NOMO-1 treated with DMSO at 0.1 percent for 48 hours (cell line): ENCODE measurements at regions not wholly inside any gene's neighbourhood (a gene's known extent, or its start where the extent isn't known, plus 50 kb on each side); places are given as distances from the start of the nearest gene placed in this dataset.

Experiments used
- DNase-seq: peaks from one replicate; lab custom pipeline; 2025; ENCODE audit not compliant: unreplicated experiment; lab: John Stamatoyannopoulos, UW

GRCh38 chr5:33238826-33239695 lies 201.7 kb upstream of the TARS1 start:
- DNase-seq = no peak

- no peak for DNase-seq
These were observed 200.2 kb upstream of the TARS1 start for GRCh38 chr5:33240558-33240957.

- peak; percentile 93 for DNase-seq
These were observed 199.0 kb upstream of the TARS1 start for GRCh38 chr5:33241802-33242201.

- no peak for DNase-seq
These were observed 198.5 kb upstream of the TARS1 start for GRCh38 chr5:33242277-33242676.

GRCh38 chr5:33244441-33245150 lies 196.2 kb upstream of the TARS1 start:
- DNase-seq = no peak

GRCh38 chr5:33254579-33254978 lies 186.2 kb upstream of the TARS1 start:
- no peak for DNase-seq

GRCh38 chr5:33257807-33258429 lies 182.8 kb upstream of the TARS1 start:
- no peak for DNase-seq

- no peak for DNase-seq
These were observed 182.2 kb upstream of the TARS1 start for GRCh38 chr5:33258553-33258952.

- no peak for DNase-seq
These were observed 180.7 kb upstream of the TARS1 start for GRCh38 chr5:33260098-33260497.

GRCh38 chr5:33261305-33261704 lies 179.5 kb upstream of the TARS1 start:
- DNase-seq = no peak

GRCh38 chr5:33261747-33262146 lies 179.0 kb upstream of the TARS1 start:
- DNase-seq = no peak

GRCh38 chr5:33267801-33268200 lies 173.0 kb upstream of the TARS1 start:
- DNase-seq = no peak

- no peak for DNase-seq
These were observed 172.4 kb upstream of the TARS1 start for GRCh38 chr5:33268374-33268773.

- DNase-seq = no peak
These were observed 170.1 kb upstream of the TARS1 start for GRCh38 chr5:33270671-33271070.

GRCh38 chr5:33271606-33272005 lies 169.2 kb upstream of the TARS1 start:
- no peak for DNase-seq

- DNase-seq = no peak
These were observed 168.5 kb upstream of the TARS1 start for GRCh38 chr5:33272288-33272687.

- no peak for DNase-seq
These were observed 166.8 kb upstream of the TARS1 start for GRCh38 chr5:33273985-33274384.

- DNase-seq = no peak
These were observed 165.4 kb upstream of the TARS1 start for GRCh38 chr5:33275391-33275790.

GRCh38 chr5:33275921-33276627 lies 164.7 kb upstream of the TARS1 start:
- no peak for DNase-seq

- no peak for DNase-seq
These were observed 164.2 kb upstream of the TARS1 start for GRCh38 chr5:33276628-33276950.

GRCh38 chr5:33277061-33277650 lies 163.6 kb upstream of the TARS1 start:
- DNase-seq = no peak
